ENCODE measurements at regions not wholly inside any gene's neighbourhood (a gene's known extent, or its start where the extent isn't known, plus 50 kb on each side); places are given as distances from the start of the nearest gene placed in this dataset.

DNA sequence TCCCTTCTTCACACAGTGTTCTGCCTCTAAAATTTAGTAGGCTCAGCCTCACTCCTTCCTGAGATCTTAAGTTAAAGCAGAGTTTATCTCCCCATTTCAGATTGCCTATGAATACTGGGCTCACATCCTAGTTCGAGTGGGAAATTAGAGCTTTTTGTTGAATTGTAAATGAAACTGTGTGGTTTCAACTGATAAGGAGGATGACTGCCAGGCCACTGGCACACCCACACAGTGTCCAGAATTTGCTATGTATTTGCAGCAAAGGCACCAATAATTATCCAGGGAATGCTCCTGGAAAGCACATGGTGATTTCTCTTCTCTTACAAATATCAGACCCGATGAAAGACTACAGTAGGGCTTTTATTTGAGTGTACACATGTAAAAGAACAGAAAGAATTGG lies 308.1 kb upstream of the COL8A1 start:
- Histone ChIP-seq H2AFZ (replicated peaks) (peak overlapping the region; percentile 23), H3K4me2 (no peak overlapping the region), H3K9me3 (ENCODE audit: low read depth) (no peaks in the 10 kb centered on the region), H4K20me1 (ENCODE audit: low read depth) (no peaks in the 10 kb centered on the region), H3K27ac (no peak overlapping the region), H3K9ac (no peak overlapping the region), H3K4me3 (no peak overlapping the region), H3K79me2 (ENCODE audit: low read depth) (no peaks in the 10 kb centered on the region), H3K4me1 (no peaks in the 10 kb centered on the region), H3K36me3 (no peaks in the 10 kb centered on the region), H3K27me3 (no peaks in the 10 kb centered on the region), H3F3A (ENCODE audit: low read depth) (no peaks in the 10 kb centered on the region)
- H3K4me1 Mint-ChIP-seq, result no peaks in the 10 kb centered on the region
- no peaks in the 10 kb centered on the region for H3K36me3 Mint-ChIP-seq
- no peak overlapping the region for H3K4me3 Mint-ChIP-seq
- no peak for DNase-seq (ENCODE audit: low spot score)
- TF ChIP-seq EZH2 (IDR thresholded peaks at IDR 0.05) (no peak), EZH2phosphoT487 (IDR thresholded peaks at IDR 0.05) (no peak)
- TF ChIP-seq, protein P1, sequence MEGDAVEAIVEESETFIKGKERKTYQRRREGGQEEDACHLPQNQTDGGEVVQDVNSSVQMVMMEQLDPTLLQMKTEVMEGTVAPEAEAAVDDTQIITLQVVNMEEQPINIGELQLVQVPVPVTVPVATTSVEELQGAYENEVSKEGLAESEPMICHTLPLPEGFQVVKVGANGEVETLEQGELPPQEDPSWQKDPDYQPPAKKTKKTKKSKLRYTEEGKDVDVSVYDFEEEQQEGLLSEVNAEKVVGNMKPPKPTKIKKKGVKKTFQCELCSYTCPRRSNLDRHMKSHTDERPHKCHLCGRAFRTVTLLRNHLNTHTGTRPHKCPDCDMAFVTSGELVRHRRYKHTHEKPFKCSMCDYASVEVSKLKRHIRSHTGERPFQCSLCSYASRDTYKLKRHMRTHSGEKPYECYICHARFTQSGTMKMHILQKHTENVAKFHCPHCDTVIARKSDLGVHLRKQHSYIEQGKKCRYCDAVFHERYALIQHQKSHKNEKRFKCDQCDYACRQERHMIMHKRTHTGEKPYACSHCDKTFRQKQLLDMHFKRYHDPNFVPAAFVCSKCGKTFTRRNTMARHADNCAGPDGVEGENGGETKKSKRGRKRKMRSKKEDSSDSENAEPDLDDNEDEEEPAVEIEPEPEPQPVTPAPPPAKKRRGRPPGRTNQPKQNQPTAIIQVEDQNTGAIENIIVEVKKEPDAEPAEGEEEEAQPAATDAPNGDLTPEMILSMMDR (IDR thresholded peaks at IDR 0.05), result no peak
- no peak overlapping the region for H3K27ac Mint-ChIP-seq
- no peaks in the 10 kb centered on the region for H3K27me3 Mint-ChIP-seq (ENCODE audit: insufficient read depth, low read depth)
- no peaks in the 10 kb centered on the region for H3K9me3 Mint-ChIP-seq

DNA sequence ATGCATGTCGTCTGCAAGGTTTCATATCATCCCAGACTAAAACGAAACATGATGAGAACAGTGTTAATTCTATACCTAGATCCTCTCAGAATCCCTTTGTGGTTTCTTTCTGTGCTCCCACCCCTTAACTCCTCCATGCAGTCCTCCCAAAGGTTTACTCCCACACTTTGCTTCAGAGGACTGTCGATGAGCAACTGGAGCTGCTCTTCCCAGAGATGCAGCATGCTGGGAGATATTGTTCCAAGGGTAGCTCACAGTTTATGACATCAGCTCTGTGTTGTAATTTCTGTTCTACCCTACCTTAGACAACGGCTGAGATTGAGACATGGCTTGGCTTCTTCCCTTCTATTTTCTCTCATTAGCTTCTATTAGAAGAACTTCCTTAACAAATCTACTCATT lies 313.0 kb upstream of the COL8A1 start:
- TF ChIP-seq EZH2 (IDR thresholded peaks at IDR 0.05) (no peak), EZH2phosphoT487 (IDR thresholded peaks at IDR 0.05) (no peak)
- TF ChIP-seq, protein P1 (IDR thresholded peaks at IDR 0.05), result no peak
- H3K9ac ChIP-seq, result no peak overlapping the region
- H3K36me3 ChIP-seq, result no peaks in the 10 kb centered on the region
- no peak overlapping the region for H3K27ac ChIP-seq
- no peaks in the 10 kb centered on the region for H3K27me3 ChIP-seq
- no peak overlapping the region for H3K27ac Mint-ChIP-seq
- H3K4me3 ChIP-seq, result no peak overlapping the region
- H4K20me1 ChIP-seq (ENCODE audit: low read depth), result no peaks in the 10 kb centered on the region
- H3F3A ChIP-seq (ENCODE audit: low read depth), result no peaks in the 10 kb centered on the region
- H3K79me2 ChIP-seq (ENCODE audit: low read depth), result no peaks in the 10 kb centered on the region
- no peak overlapping the region for H2AFZ ChIP-seq (replicated peaks)
- no peaks in the 10 kb centered on the region for H3K9me3 ChIP-seq (ENCODE audit: low read depth)
- H3K27me3 Mint-ChIP-seq (ENCODE audit: insufficient read depth, low read depth), result no peaks in the 10 kb centered on the region
- no peaks in the 10 kb centered on the region for H3K36me3 Mint-ChIP-seq
- no peaks in the 10 kb centered on the region for H3K4me1 ChIP-seq
- H3K4me2 ChIP-seq, result no peak overlapping the region
- no peak overlapping the region for H3K4me3 Mint-ChIP-seq
- no peak for DNase-seq (ENCODE audit: low spot score)
- no peaks in the 10 kb centered on the region for H3K4me1 Mint-ChIP-seq
- no peaks in the 10 kb centered on the region for H3K9me3 Mint-ChIP-seq

DNA sequence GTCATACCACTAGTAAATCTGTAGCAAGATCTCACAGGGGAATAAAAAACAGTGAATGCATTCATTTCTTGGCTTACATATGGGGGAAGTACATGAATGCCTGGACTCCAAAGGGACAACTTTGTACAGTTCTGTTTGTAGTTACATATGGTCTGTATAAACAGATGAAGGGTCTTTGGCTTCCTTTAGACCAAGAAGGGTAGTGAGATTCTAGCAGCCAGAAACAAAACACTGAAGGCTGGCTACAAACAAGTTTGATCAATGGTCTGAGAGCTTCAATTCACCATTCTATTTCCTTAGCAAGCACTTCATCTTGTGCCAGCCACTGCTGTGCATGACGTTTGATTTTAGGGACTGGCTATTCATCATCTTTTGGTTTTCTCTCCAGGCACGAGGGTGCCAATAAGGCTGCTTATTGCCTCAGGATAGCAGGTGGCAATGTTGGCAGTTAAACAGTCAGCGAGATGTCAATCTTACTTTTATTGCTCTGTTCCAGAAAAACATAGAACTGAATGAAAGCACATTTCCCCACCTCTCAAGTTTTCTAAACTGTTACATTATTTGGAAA lies 313.7 kb upstream of the COL8A1 start:
- Histone ChIP-seq H3K4me1 (no peaks in the 10 kb centered on the region), H3K36me3 (no peaks in the 10 kb centered on the region), H3K9me3 (ENCODE audit: low read depth) (no peaks in the 10 kb centered on the region), H2AFZ (replicated peaks) (no peak overlapping the region), H3K4me2 (no peak overlapping the region), H3F3A (ENCODE audit: low read depth) (no peaks in the 10 kb centered on the region), H3K79me2 (ENCODE audit: low read depth) (no peaks in the 10 kb centered on the region), H3K27ac (no peak overlapping the region), H3K27me3 (no peaks in the 10 kb centered on the region), H3K9ac (no peak overlapping the region), H4K20me1 (ENCODE audit: low read depth) (no peaks in the 10 kb centered on the region), H3K4me3 (no peak overlapping the region)
- TF ChIP-seq, protein P1 (IDR thresholded peaks at IDR 0.05), result no peak
- TF ChIP-seq EZH2 (IDR thresholded peaks at IDR 0.05), result no peak
- no peak for TF ChIP-seq EZH2phosphoT487 (IDR thresholded peaks at IDR 0.05)
- Mint-ChIP-seq H3K36me3 (no peaks in the 10 kb centered on the region), H3K27me3 (ENCODE audit: insufficient read depth, low read depth) (no peaks in the 10 kb centered on the region), H3K4me1 (no peaks in the 10 kb centered on the region), H3K9me3 (no peaks in the 10 kb centered on the region), H3K27ac (no peak overlapping the region), H3K4me3 (no peak overlapping the region)
- DNase-seq (ENCODE audit: low spot score), result no peak

All from neural progenitor cell (in vitro differentiated cells).